ENCODE measurements at regions not wholly inside any gene's neighbourhood (a gene's known extent, or its start where the extent isn't known, plus 50 kb on each side); places are given as distances from the start of the nearest gene placed in this dataset.

DNA sequence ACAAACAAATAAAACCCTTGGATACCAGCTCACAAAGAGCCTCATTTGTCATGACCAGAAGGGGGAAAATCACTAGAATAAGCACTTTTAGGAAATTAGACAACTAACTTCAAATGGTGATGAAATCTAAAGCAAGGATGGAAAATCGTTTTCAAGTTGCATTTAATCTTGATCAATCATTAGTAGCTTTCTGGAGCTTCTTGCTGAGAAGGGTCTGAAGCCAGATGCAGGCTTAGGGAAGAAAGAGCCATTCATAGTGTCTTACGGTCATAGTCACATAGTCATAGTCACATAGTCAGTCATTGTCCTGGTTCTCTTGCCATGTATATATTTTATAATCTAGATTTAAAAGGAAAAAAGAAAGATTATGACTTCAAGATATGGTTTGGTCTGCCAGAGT is 610.5 kb downstream of the ACTL7B start:
- no peak for DNase-seq
- H3K4me1 Mint-ChIP-seq = peaks cover 2 to 11% of the 10 kb centered on the region in 2 experiments; a peak in 3 of 4 replicates
- H3K79me1 ChIP-seq (ENCODE audit: insufficient read depth, low read depth, low read length, poor library complexity, severe bottlenecking) = no peaks in the 10 kb centered on the region
- H3K36me3 Mint-ChIP-seq (ENCODE audit: insufficient read depth in 1 of 3, low read depth in 3 of 3) = no peaks in the 10 kb centered on the region
- H3K4me1 ChIP-seq (ENCODE audit: insufficient read depth, low read length) = no peaks in the 10 kb centered on the region
- H3K23ac ChIP-seq (ENCODE audit: insufficient read length, low read depth, low read length) = no peak overlapping the region
- no peaks in the 10 kb centered on the region for H3K9me3 Mint-ChIP-seq
- no peaks in the 10 kb centered on the region for H3K27me3 ChIP-seq (ENCODE audit: insufficient read depth, low read length)
- no peaks in the 10 kb centered on the region for H3K23me2 ChIP-seq (ENCODE audit: insufficient read length, low read depth, low read length, poor library complexity, severe bottlenecking)
- no peak overlapping the region for H2BK120ac ChIP-seq (ENCODE audit: low read depth, low read length, poor library complexity, severe bottlenecking)
- no peak overlapping the region for H2BK12ac ChIP-seq (ENCODE audit: insufficient read length, low read depth, low read length)
- no peaks in the 10 kb centered on the region for H3K9me3 ChIP-seq (ENCODE audit: control insufficient read depth, low read depth, low read length)
- no peak overlapping the region; a peak in 1 of 7 replicates for H3K27ac Mint-ChIP-seq
- no peak overlapping the region for H4K91ac ChIP-seq (ENCODE audit: insufficient read length, low read depth, low read length)
- TF ChIP-seq, protein P1, sequence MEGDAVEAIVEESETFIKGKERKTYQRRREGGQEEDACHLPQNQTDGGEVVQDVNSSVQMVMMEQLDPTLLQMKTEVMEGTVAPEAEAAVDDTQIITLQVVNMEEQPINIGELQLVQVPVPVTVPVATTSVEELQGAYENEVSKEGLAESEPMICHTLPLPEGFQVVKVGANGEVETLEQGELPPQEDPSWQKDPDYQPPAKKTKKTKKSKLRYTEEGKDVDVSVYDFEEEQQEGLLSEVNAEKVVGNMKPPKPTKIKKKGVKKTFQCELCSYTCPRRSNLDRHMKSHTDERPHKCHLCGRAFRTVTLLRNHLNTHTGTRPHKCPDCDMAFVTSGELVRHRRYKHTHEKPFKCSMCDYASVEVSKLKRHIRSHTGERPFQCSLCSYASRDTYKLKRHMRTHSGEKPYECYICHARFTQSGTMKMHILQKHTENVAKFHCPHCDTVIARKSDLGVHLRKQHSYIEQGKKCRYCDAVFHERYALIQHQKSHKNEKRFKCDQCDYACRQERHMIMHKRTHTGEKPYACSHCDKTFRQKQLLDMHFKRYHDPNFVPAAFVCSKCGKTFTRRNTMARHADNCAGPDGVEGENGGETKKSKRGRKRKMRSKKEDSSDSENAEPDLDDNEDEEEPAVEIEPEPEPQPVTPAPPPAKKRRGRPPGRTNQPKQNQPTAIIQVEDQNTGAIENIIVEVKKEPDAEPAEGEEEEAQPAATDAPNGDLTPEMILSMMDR (conservative IDR thresholded peaks at IDR 0.05) = no peak
- no peak overlapping the region for H3K56ac ChIP-seq (ENCODE audit: insufficient read length, low read depth, low read length)
- H3K4me2 ChIP-seq (ENCODE audit: insufficient read depth, insufficient read length, low read length) = no peak overlapping the region
- H2AFZ ChIP-seq (ENCODE audit: low read length) = no peak overlapping the region
- H3T11ph ChIP-seq (ENCODE audit: low read length) = no peak overlapping the region
- H2BK15ac ChIP-seq (ENCODE audit: low read depth, low read length) = no peak overlapping the region
- no peak overlapping the region for H3K27ac ChIP-seq (ENCODE audit: insufficient read length, low read depth, low read length)
- H3K18ac ChIP-seq (ENCODE audit: insufficient read length, low read depth, low read length) = no peak overlapping the region
- no peaks in the 10 kb centered on the region for H3K79me2 ChIP-seq (ENCODE audit: insufficient read depth, low read length)
- no peak overlapping the region for H2BK5ac ChIP-seq (ENCODE audit: insufficient read length, low read length)
- H4K5ac ChIP-seq (ENCODE audit: insufficient read length, low read depth, low read length) = no peak overlapping the region
- H3K14ac ChIP-seq (ENCODE audit: insufficient read depth, low read length) = no peak overlapping the region
- no peak overlapping the region for H2BK20ac ChIP-seq (ENCODE audit: low read depth, low read length, poor library complexity, severe bottlenecking)
- no peak overlapping the region for H3K4ac ChIP-seq (ENCODE audit: low read depth, low read length)
- no peaks in the 10 kb centered on the region for H3K27me3 Mint-ChIP-seq (ENCODE audit: low read depth)
- no peak overlapping the region for H3K9ac ChIP-seq (ENCODE audit: extremely low read depth, insufficient read length, low read length)
- WGBS (ENCODE audit: extremely low coverage, insufficient read length, low lambda C conversion rate) = no CpG with 5 or more reads among the region's 2 CpGs
- H3K4me3 Mint-ChIP-seq = no peak overlapping the region
- H4K8ac ChIP-seq (replicated peaks; ENCODE audit: insufficient read length, low read depth, low read length) = no peak overlapping the region
- H2AK5ac ChIP-seq (ENCODE audit: insufficient read length, low read length) = no peak overlapping the region
- no peaks in the 10 kb centered on the region for H4K20me1 ChIP-seq (ENCODE audit: control insufficient read depth, insufficient read depth, insufficient read length)
